B cell (primary cell): ENCODE measurements at regions not wholly inside any gene's neighbourhood (a gene's known extent, or its start where the extent isn't known, plus 50 kb on each side); places are given as distances from the start of the nearest gene placed in this dataset.

ENCODE experiments used
- EZH2 ChIP-seq: IDR thresholded peaks from 2 replicates; pipeline ENCODE4 v1.6.1; 2012; ENCODE audit warnings: borderline replicate concordance, low read depth, mild to moderate bottlenecking, moderate library complexity, low read length; ENCODE audit not compliant: insufficient read depth, poor library complexity, severe bottlenecking
- TF ChIP-seq, protein P1 (sequence below): fragments of 200-600 bp; IDR thresholded peaks from one replicate; pipeline ENCODE4 v1.8.0; 2022; ENCODE audit warnings: antibody characterized with exemption, mild to moderate bottlenecking

DNA sequence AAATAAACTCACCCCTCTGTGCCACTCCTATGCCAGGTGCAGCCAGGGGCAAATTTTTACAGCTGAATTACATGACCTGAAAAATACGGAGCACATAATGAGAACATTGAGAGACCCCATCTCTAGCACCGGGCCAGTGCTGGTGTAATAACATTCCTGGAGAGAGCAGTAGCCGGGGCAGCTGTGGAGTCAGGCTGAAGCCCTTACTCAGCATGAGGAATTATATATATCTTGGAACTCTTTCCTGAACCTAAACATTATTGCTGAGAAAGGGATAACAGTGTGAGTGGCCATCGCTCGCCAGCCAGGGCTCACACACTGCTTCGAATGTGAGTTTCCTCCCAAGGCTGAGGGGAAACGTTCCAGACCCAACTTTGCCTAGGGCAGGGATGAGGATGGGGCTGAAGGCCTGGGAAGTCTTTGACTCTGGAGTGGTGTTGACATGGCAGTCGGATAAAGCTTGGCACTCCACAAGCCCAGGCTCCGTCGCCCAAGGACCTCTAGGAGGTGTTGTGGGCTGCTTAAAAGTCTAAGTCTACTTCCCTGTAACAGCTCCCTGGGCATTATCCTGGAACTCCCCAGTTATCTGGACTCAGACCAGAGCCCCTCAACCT, 269.8 kb downstream of the CDC5L start:
- TF ChIP-seq, protein P1, sequence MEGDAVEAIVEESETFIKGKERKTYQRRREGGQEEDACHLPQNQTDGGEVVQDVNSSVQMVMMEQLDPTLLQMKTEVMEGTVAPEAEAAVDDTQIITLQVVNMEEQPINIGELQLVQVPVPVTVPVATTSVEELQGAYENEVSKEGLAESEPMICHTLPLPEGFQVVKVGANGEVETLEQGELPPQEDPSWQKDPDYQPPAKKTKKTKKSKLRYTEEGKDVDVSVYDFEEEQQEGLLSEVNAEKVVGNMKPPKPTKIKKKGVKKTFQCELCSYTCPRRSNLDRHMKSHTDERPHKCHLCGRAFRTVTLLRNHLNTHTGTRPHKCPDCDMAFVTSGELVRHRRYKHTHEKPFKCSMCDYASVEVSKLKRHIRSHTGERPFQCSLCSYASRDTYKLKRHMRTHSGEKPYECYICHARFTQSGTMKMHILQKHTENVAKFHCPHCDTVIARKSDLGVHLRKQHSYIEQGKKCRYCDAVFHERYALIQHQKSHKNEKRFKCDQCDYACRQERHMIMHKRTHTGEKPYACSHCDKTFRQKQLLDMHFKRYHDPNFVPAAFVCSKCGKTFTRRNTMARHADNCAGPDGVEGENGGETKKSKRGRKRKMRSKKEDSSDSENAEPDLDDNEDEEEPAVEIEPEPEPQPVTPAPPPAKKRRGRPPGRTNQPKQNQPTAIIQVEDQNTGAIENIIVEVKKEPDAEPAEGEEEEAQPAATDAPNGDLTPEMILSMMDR = no peak
- TF ChIP-seq EZH2 = no peak
